ENCODE measurements at regions not wholly inside any gene's neighbourhood (a gene's known extent, or its start where the extent isn't known, plus 50 kb on each side); places are given as distances from the start of the nearest gene placed in this dataset.

DNA sequence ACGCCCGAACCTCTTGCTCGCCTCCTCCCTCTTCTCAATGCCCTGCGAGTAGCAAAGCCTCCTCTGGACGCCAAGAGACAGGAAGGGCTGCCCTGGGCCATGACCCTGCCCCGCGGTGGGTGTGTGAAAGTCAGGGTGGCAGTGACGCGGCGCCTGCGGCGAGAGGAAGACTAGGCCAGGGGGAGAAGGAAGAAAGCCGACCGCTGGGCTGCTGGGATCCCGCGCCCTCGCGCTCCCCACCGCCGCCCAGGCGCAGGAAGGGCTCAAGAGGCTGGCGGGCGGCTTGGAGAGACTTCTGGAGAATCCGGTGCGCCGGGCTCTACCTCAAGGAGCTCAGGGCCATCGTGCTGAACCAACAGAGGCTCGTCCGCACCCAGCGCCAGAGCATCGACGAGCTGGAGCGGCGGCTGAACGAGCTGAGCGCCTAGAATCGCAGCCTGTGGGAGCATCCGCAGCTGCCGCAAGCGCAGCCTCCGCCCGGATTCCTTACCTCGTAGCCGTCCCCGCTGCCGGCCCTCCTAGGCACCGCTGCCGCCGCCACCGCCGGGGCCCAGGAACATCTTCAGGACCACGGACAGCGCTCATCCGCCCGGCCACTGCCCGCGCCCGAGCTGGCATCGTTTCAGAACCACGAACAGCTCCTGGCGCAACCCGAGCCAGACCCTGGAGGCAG is 105.0 kb upstream of the PRB2 start:
- peak; percentile 57 to 65 for ATAC-seq (ENCODE audit: low read depth in 2 of 2)
- H3K27ac Mint-ChIP-seq, result peak overlapping the region in 2 of 6 donors; percentile 15 to 23
- H3K9me3 Mint-ChIP-seq, result peaks cover 0 to 14% (median 8%) of the 10 kb centered on the region in 7 donors
- H3K27me3 Mint-ChIP-seq, result peaks cover 28 to 61% (median 34%) of the 10 kb centered on the region in 3 donors
- peaks cover 18 to 38% (median 22%) of the 10 kb centered on the region in 3 donors for H3K4me1 Mint-ChIP-seq
- DNase-seq, result peak; percentile 62
- no peak overlapping the region for H3K4me3 Mint-ChIP-seq
- peaks cover 9 to 30% of the 10 kb centered on the region in 2 donors for H3K36me3 Mint-ChIP-seq

DNA sequence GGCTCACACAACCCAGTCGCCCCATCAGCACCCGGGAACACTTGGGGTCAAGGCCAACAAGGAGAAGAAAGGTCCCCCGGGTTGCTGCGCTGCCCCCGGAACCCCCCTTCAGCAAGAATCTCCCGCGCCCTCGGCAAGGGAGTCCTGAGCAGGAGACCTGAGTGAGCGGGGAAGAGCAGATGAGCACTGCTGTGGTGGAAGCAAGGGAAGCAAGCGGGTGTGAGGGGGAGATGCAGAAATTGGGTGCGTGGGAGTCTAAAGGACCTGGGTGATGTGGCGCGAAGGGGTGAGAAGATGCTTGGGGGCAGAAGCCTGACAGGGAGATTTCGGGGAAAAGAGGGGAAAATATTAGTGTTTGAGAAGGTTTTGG is 105.5 kb upstream of the PRB2 start:
- Mint-ChIP-seq H3K4me3 (peak overlapping the region in 1 of 8 donors; percentile 23), H3K27ac (peak overlapping the region in 3 of 6 donors; percentile 15 to 76 (median 23)), H3K27me3 (peaks cover 31 to 62% (median 34%) of the 10 kb centered on the region in 3 donors), H3K4me1 (peaks cover 18 to 38% (median 22%) of the 10 kb centered on the region in 3 donors), H3K9me3 (peaks cover 0 to 14% (median 8%) of the 10 kb centered on the region in 7 donors), H3K36me3 (peaks cover 5 to 30% of the 10 kb centered on the region in 2 donors)
- DNase-seq (no peak), ATAC-seq (ENCODE audit: low read depth in 2 of 2) (no peak)

GRCh38 chr12:11508699-11509098 is 113.3 kb upstream of the PRB2 start:
- H3K9me3 Mint-ChIP-seq, result no peaks in the 10 kb centered on the region
- H3K4me1 Mint-ChIP-seq, result no peaks in the 10 kb centered on the region
- no peak for ATAC-seq (ENCODE audit: low read depth in 2 of 2)
- H3K4me3 Mint-ChIP-seq, result no peak overlapping the region
- no peak for DNase-seq
- no peak overlapping the region for H3K27ac Mint-ChIP-seq
- H3K36me3 Mint-ChIP-seq, result no peaks in the 10 kb centered on the region
- H3K27me3 Mint-ChIP-seq, result peaks cover 8 to 18% (median 14%) of the 10 kb centered on the region in 3 donors

DNA sequence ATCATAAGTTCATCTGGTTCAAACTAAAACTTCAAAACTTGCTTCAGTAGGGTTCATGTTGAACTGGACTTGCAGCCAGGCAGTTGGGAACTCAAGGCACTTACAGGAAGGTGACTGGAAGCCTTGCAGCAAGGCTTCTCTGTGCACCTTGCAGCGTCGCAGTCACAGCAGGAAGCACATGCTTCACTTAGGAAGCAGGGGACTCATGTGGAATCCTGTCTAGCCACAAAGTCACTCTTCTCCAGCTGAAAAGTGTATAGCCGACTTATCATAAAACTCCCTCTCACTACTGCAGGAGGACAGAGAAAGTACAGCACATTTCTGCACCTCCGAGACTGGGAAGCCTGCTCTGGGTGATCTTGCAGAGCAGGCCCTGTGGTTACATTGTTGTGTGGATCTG is 114.0 kb upstream of the PRB2 start:
- no peaks in the 10 kb centered on the region for H3K9me3 Mint-ChIP-seq
- no peaks in the 10 kb centered on the region for H3K36me3 Mint-ChIP-seq
- no peak for DNase-seq
- peaks cover 8 to 18% (median 14%) of the 10 kb centered on the region in 3 donors for H3K27me3 Mint-ChIP-seq
- no peaks in the 10 kb centered on the region for H3K4me1 Mint-ChIP-seq
- no peak for ATAC-seq (ENCODE audit: low read depth in 2 of 2)
- H3K4me3 Mint-ChIP-seq, result no peak overlapping the region
- H3K27ac Mint-ChIP-seq, result no peak overlapping the region

GRCh38 chr12:11510671-11511070 is 115.3 kb upstream of the PRB2 start:
- Mint-ChIP-seq H3K27me3 (peaks cover 0 to 18% (median 10%) of the 10 kb centered on the region in 3 donors), H3K36me3 (no peaks in the 10 kb centered on the region), H3K9me3 (no peaks in the 10 kb centered on the region), H3K4me1 (no peaks in the 10 kb centered on the region), H3K27ac (no peak overlapping the region), H3K4me3 (no peak overlapping the region)
- ATAC-seq (ENCODE audit: low read depth in 2 of 2), result no peak
- no peak for DNase-seq

DNA sequence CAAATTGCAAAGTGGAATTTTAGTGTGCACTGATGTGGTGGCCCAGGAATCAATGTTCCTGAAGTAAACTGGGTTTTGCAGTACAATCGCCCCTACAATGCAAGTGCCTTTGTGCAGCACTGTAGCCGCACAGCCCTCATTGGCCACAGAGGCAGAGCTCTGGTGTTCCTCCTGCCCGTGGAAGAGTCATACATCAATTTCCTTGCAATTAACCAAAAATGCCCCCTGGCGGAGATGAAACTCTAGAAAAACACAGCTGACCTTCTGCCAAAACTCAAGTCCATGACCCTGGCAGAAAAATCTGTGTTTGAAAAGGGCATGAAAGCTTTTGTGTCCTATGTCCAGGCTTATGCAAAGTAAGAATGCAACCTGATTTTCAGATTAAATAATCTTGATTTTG is 117.9 kb upstream of the PRB2 start:
- Mint-ChIP-seq H3K36me3 (no peaks in the 10 kb centered on the region), H3K27ac (no peak overlapping the region)

DNA sequence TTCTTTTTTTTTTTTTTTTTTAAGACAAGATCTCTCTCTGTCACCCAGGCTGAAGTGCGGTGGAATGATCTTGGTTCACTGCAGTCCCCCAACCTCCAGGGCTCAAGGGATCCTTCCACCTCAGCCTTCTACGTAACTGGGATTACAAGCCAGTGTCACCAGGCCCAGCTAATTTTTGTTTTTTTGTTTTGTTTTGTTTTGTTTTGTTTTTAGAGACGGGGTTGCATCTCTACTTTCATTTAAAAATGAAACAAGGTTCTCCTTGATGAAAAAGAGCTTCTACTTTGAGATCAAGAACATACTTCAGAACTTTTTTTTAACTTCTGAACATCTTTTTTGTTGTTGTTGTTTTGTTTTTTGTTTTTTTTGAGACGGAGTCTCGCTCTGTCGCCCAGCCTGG is 121.7 kb upstream of the PRB2 start:
- no peaks in the 10 kb centered on the region for H3K36me3 Mint-ChIP-seq
- H3K27me3 Mint-ChIP-seq, result no peaks in the 10 kb centered on the region
- H3K27ac Mint-ChIP-seq, result peak overlapping the region in 2 of 6 donors; percentile 9 to 30
- ATAC-seq (ENCODE audit: low read depth in 2 of 2) (no peak), DNase-seq (no peak)
- H3K4me1 Mint-ChIP-seq, result no peaks in the 10 kb centered on the region
- H3K4me3 Mint-ChIP-seq, result no peak overlapping the region
- H3K9me3 Mint-ChIP-seq, result no peaks in the 10 kb centered on the region

More for the DNA sequence above, 117.9 kb upstream of the PRB2 start:
- no peaks in the 10 kb centered on the region for H3K9me3 Mint-ChIP-seq
- no peak overlapping the region for H3K4me3 Mint-ChIP-seq
- no peaks in the 10 kb centered on the region for H3K4me1 Mint-ChIP-seq
- DNase-seq (no peak), ATAC-seq (ENCODE audit: low read depth in 2 of 2) (no peak)
- peaks cover 0 to under 1% (median 0%) of the 10 kb centered on the region in 3 donors for H3K27me3 Mint-ChIP-seq

DNA sequence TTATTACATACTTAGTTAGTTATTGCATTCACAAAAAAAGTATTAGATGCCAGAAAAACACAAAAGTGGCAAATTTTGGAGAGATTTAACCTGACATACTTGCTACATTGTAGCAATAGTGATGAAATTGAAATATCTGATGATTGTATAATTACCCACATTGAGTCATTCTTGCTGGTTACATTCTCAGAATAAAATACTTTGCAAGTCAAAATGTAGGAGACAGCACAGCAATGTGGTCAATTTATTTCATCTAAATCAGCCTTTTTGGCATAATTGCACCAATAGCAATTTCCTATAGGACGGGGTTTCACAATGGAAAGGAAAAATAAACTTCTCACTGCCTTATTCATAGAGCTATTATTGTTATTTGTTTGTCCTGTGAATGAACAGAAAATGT is 125.0 kb upstream of the ETV6 start:
- ATAC-seq (ENCODE audit: low read depth in 2 of 2), result no peak
- Mint-ChIP-seq H3K9me3 (peaks cover 0 to 2% (median 0%) of the 10 kb centered on the region in 7 donors), H3K4me3 (no peak overlapping the region), H3K36me3 (peaks cover 0 to 7% of the 10 kb centered on the region in 2 donors), H3K27ac (no peak overlapping the region), H3K27me3 (peaks cover 0 to 8% (median 5%) of the 10 kb centered on the region in 3 donors), H3K4me1 (no peaks in the 10 kb centered on the region)
- DNase-seq, result no peak

DNA sequence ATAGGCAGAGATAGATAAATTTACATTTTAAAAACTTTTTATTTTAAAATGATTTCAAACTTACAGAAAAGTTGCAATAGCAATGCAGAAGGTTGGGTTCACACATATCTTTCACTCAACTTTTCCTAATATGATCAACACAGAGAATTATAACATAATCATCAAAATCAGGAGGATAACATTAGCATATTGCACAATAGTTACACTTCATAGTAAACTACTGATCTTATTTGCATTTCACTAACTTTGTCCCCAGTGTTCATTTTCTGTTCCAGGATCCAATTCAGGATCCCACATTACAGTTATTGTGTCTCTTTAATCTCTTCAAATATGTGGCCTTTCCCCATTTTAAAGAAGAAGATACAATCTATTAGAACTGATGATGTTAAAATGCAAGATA is 115.4 kb upstream of the ETV6 start:
- no peaks in the 10 kb centered on the region for H3K36me3 Mint-ChIP-seq
- ATAC-seq (ENCODE audit: low read depth in 2 of 2) (no peak), DNase-seq (no peak)
- peaks cover 0 to 5% (median 0%) of the 10 kb centered on the region in 7 donors for H3K9me3 Mint-ChIP-seq
- no peaks in the 10 kb centered on the region for H3K4me1 Mint-ChIP-seq
- H3K27ac Mint-ChIP-seq, result no peak overlapping the region
- peaks cover 0 to 17% (median 9%) of the 10 kb centered on the region in 3 donors for H3K27me3 Mint-ChIP-seq
- no peak overlapping the region for H3K4me3 Mint-ChIP-seq

- DNase-seq (no peak), ATAC-seq (ENCODE audit: low read depth in 2 of 2) (no peak)
- Mint-ChIP-seq H3K4me1 (no peaks in the 10 kb centered on the region), H3K9me3 (peaks cover 0 to 6% (median 0%) of the 10 kb centered on the region in 7 donors), H3K4me3 (no peak overlapping the region), H3K36me3 (no peaks in the 10 kb centered on the region), H3K27ac (no peak overlapping the region), H3K27me3 (peaks cover 0 to 17% (median 4%) of the 10 kb centered on the region in 3 donors)
Observed at GRCh38 chr12:11535127-11535526, 114.3 kb upstream of the ETV6 start.

- DNase-seq, result no peak
- H3K36me3 Mint-ChIP-seq, result no peaks in the 10 kb centered on the region
- peaks cover 0 to 4% (median 0%) of the 10 kb centered on the region in 3 donors for H3K4me1 Mint-ChIP-seq
- H3K27me3 Mint-ChIP-seq, result peaks cover 0 to 12% (median 0%) of the 10 kb centered on the region in 3 donors
- H3K27ac Mint-ChIP-seq, result no peak overlapping the region
- H3K4me3 Mint-ChIP-seq, result no peak overlapping the region
- H3K9me3 Mint-ChIP-seq, result peaks cover 0 to 6% (median 0%) of the 10 kb centered on the region in 7 donors
- no peak for ATAC-seq (ENCODE audit: low read depth in 2 of 2)
Observed at GRCh38 chr12:11539156-11539555, 110.3 kb upstream of the ETV6 start.

- H3K27ac Mint-ChIP-seq, result no peak overlapping the region
Observed at GRCh38 chr12:11540156-11540555, 109.3 kb upstream of the ETV6 start.

GRCh38 chr12:11540615-11541310 is 108.7 kb upstream of the ETV6 start:
- peak overlapping the region in 2 of 6 donors; percentile 40 to 66 for H3K27ac Mint-ChIP-seq
- peaks cover 0 to 6% (median 0%) of the 10 kb centered on the region in 7 donors for H3K9me3 Mint-ChIP-seq
- ATAC-seq (ENCODE audit: low read depth in 2 of 2) (no peak), DNase-seq (no peak)
- H3K27me3 Mint-ChIP-seq, result peaks cover 0 to 12% (median 0%) of the 10 kb centered on the region in 3 donors
- H3K36me3 Mint-ChIP-seq, result no peaks in the 10 kb centered on the region
- H3K4me1 Mint-ChIP-seq, result peaks cover 9 to 15% (median 11%) of the 10 kb centered on the region in 3 donors
- no peak overlapping the region for H3K4me3 Mint-ChIP-seq

More at GRCh38 chr12:11540156-11540555, 109.3 kb upstream of the ETV6 start:
- Mint-ChIP-seq H3K27me3 (peaks cover 0 to 12% (median 0%) of the 10 kb centered on the region in 3 donors), H3K4me3 (no peak overlapping the region), H3K4me1 (peaks cover 3 to 9% (median 5%) of the 10 kb centered on the region in 3 donors), H3K9me3 (peaks cover 0 to 6% (median 0%) of the 10 kb centered on the region in 7 donors), H3K36me3 (no peaks in the 10 kb centered on the region)
- DNase-seq (no peak), ATAC-seq (ENCODE audit: low read depth in 2 of 2) (no peak)

- Mint-ChIP-seq H3K4me3 (no peak overlapping the region), H3K9me3 (peaks cover 0 to 5% (median 0%) of the 10 kb centered on the region in 7 donors), H3K27me3 (peaks cover 0 to 7% (median 0%) of the 10 kb centered on the region in 3 donors), H3K4me1 (peaks cover 12 to 22% (median 20%) of the 10 kb centered on the region in 3 donors), H3K36me3 (no peaks in the 10 kb centered on the region), H3K27ac (peak overlapping the region in 1 of 6 donors; percentile 31)
- DNase-seq (no peak), ATAC-seq (ENCODE audit: low read depth in 2 of 2) (no peak)
Observed at GRCh38 chr12:11542599-11542998, 106.9 kb upstream of the ETV6 start.

Measured in naive B cell (primary cell).